IPS-11a (cell line): ENCODE measurements at regions not wholly inside any gene's neighbourhood (a gene's known extent, or its start where the extent isn't known, plus 50 kb on each side); places are given as distances from the start of the nearest gene placed in this dataset.

ENCODE experiments used
- H3K4me3 ChIP-seq: one replicate; pipeline ENCODE4 v1.5.1; 2013; ENCODE audit warnings: low read depth, low read length, control low read depth

- no peak overlapping the region for H3K4me3 ChIP-seq
These were observed 500.3 kb upstream of the SMIM21 start for GRCh38 chr18:75927791-75928190.

- H3K4me3 ChIP-seq, result no peak overlapping the region
These were observed 499.3 kb upstream of the SMIM21 start for GRCh38 chr18:75926811-75927210.

GRCh38 chr18:75923169-75923568 is 495.7 kb upstream of the SMIM21 start:
- H3K4me3 ChIP-seq, result no peak overlapping the region

- peak overlapping the region; percentile 52 for H3K4me3 ChIP-seq
These were observed 489.1 kb upstream of the SMIM21 start for GRCh38 chr18:75916624-75916982.

- peak overlapping the region; percentile 52 for H3K4me3 ChIP-seq
These were observed 488.6 kb upstream of the SMIM21 start for GRCh38 chr18:75915941-75916623.

GRCh38 chr18:75912829-75913228 is 485.3 kb upstream of the SMIM21 start:
- no peak overlapping the region for H3K4me3 ChIP-seq

- no peak overlapping the region for H3K4me3 ChIP-seq
These were observed 476.9 kb upstream of the SMIM21 start for GRCh38 chr18:75904416-75904815.

GRCh38 chr18:75898651-75899050 is 471.1 kb upstream of the SMIM21 start:
- no peak overlapping the region for H3K4me3 ChIP-seq

GRCh38 chr18:75897386-75897785 is 469.9 kb upstream of the SMIM21 start:
- no peak overlapping the region for H3K4me3 ChIP-seq

- no peak overlapping the region for H3K4me3 ChIP-seq
These were observed 469.4 kb upstream of the SMIM21 start for GRCh38 chr18:75896865-75897264.

- H3K4me3 ChIP-seq, result no peak overlapping the region
These were observed 467.6 kb upstream of the SMIM21 start for GRCh38 chr18:75895135-75895534.

- no peak overlapping the region for H3K4me3 ChIP-seq
These were observed 457.2 kb upstream of the SMIM21 start for GRCh38 chr18:75884728-75885127.

- H3K4me3 ChIP-seq, result no peak overlapping the region
These were observed 453.5 kb upstream of the SMIM21 start for GRCh38 chr18:75880925-75881504.

GRCh38 chr18:75880266-75880665 is 452.8 kb upstream of the SMIM21 start:
- no peak overlapping the region for H3K4me3 ChIP-seq

- H3K4me3 ChIP-seq, result no peak overlapping the region
These were observed 451.7 kb upstream of the SMIM21 start for GRCh38 chr18:75879196-75879595.

GRCh38 chr18:75875559-75875958 is 448.1 kb upstream of the SMIM21 start:
- no peak overlapping the region for H3K4me3 ChIP-seq

GRCh38 chr18:75874401-75875089 is 447.0 kb upstream of the SMIM21 start:
- no peak overlapping the region for H3K4me3 ChIP-seq

- H3K4me3 ChIP-seq, result no peak overlapping the region
These were observed 444.1 kb upstream of the SMIM21 start for GRCh38 chr18:75871596-75871995.

GRCh38 chr18:75869162-75869561 is 441.7 kb upstream of the SMIM21 start:
- H3K4me3 ChIP-seq, result no peak overlapping the region

GRCh38 chr18:75868031-75868430 is 440.5 kb upstream of the SMIM21 start:
- H3K4me3 ChIP-seq, result no peak overlapping the region

- H3K4me3 ChIP-seq, result no peak overlapping the region
These were observed 438.1 kb upstream of the SMIM21 start for GRCh38 chr18:75865639-75866038.

- H3K4me3 ChIP-seq, result no peak overlapping the region
These were observed 437.3 kb upstream of the SMIM21 start for GRCh38 chr18:75864816-75865215.
